ENCODE measurements at regions not wholly inside any gene's neighbourhood (a gene's known extent, or its start where the extent isn't known, plus 50 kb on each side); places are given as distances from the start of the nearest gene placed in this dataset.
A peak's percentile ranks its signal among the peaks of the same experiment; 100 is the strongest.

DNA sequence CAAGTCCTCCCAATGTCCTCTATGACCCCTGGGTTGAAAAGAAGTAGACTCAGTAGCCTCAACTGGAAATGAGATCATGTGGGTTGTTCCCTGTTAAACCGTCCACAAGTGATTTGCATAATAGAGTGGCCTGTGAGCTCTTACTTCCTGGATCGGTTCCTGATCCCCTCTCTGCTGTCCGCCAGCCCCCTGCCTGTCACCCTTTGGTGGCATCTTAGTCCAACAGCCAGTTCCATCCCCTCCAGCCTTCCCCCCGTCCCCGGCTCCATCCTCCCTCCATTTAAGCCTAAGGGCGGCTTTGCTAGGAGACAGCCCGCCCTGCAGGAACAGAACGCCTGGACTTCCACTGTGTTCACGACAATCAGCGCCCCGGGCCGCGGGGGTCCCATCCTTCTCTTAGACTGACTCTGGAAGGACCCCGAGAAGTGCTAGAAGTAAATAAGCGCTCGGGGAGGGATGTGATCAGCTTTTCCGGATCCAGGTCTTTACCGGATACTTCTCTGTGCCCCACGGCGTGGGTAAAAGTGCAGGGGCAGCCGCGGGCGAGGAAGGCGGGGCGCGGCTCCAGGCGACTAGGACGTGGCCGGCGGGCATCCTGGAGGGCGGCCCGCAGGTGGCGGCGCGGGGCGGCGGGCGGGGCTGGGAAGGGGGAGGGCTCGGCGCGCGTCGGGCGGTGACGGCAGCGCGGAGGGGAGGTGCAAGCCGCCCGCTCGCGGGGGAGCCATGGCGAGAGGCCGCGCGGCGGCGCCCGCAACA lies 51.2 kb upstream of the ULK4 start:
- TF ChIP-seq RAD21 (IDR thresholded peaks at IDR 0.05; ENCODE audit: low read depth): no peak
- no peak for TF ChIP-seq EGR1 (IDR thresholded peaks at IDR 0.05)
- TF ChIP-seq TAF1 (IDR thresholded peaks at IDR 0.05; ENCODE audit: low read depth): 0 out of 2 replicates have a peak, but pooled peaks have one; percentile 11
- TF ChIP-seq, protein P1, sequence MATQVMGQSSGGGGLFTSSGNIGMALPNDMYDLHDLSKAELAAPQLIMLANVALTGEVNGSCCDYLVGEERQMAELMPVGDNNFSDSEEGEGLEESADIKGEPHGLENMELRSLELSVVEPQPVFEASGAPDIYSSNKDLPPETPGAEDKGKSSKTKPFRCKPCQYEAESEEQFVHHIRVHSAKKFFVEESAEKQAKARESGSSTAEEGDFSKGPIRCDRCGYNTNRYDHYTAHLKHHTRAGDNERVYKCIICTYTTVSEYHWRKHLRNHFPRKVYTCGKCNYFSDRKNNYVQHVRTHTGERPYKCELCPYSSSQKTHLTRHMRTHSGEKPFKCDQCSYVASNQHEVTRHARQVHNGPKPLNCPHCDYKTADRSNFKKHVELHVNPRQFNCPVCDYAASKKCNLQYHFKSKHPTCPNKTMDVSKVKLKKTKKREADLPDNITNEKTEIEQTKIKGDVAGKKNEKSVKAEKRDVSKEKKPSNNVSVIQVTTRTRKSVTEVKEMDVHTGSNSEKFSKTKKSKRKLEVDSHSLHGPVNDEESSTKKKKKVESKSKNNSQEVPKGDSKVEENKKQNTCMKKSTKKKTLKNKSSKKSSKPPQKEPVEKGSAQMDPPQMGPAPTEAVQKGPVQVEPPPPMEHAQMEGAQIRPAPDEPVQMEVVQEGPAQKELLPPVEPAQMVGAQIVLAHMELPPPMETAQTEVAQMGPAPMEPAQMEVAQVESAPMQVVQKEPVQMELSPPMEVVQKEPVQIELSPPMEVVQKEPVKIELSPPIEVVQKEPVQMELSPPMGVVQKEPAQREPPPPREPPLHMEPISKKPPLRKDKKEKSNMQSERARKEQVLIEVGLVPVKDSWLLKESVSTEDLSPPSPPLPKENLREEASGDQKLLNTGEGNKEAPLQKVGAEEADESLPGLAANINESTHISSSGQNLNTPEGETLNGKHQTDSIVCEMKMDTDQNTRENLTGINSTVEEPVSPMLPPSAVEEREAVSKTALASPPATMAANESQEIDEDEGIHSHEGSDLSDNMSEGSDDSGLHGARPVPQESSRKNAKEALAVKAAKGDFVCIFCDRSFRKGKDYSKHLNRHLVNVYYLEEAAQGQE (IDR thresholded peaks at IDR 0.05; ENCODE audit: low read depth): no peak
- TF ChIP-seq TCF12 (IDR thresholded peaks at IDR 0.05; ENCODE audit: low read depth): peak; percentile 36; the same call in 1 of the 2 replicates
- no peak for TF ChIP-seq EP300 (IDR thresholded peaks at IDR 0.05; ENCODE audit: borderline replicate concordance)
